GM18861 (cell line): ENCODE measurements at regions not wholly inside any gene's neighbourhood (a gene's known extent, or its start where the extent isn't known, plus 50 kb on each side); places are given as distances from the start of the nearest gene placed in this dataset.
"Not testable (repeated sequence)": the region's sequence is repeated elsewhere in the genome, so short reads cannot be mapped to it uniquely, and the experiment has no call there.

Source experiments
- ATAC-seq: cut with Tn5 transposase; IDR thresholded peaks from one replicate; pipeline ENCODE4 v1.9.1; 2021; ENCODE audit not compliant: unreplicated experiment

DNA sequence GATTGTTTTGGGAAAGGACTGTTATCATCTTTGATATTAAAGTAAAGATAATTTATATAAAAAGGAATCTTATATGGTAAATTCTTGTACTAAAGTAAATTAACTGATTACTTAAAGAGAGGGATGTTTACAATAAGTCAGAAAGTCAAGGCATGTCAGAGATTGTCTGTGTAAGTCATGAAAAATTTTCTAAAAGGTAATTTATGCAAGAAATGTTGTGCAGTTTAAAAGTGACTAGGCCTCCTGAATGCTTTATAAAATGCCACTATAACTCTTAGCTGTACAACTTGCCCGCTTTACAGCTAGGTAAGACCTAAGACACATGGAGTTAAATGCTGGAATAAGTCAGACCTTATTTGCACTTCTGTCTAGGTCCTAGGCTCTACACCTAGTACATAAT lies 692.9 kb downstream of the GBE1 start:
- no peak for ATAC-seq

DNA sequence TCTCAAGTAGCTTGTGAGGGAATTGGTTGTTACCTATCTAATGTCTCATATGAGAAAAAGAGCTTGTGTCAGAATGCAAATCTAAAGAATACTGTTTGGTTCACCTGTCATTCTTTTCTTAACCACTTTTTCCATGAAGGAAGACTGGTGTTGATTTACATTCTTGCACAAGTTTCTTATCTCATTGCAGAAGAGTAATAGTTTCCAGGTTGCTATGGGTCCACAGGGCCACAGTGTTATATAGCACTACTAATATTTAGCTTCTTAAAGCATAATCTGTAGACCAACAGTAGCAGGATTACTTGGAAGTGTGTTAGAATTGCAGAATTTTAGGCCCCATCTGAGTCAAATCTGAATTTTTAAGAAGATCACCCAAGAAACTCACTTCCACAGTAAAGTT lies 697.5 kb downstream of the GBE1 start:
- no peak for ATAC-seq

DNA sequence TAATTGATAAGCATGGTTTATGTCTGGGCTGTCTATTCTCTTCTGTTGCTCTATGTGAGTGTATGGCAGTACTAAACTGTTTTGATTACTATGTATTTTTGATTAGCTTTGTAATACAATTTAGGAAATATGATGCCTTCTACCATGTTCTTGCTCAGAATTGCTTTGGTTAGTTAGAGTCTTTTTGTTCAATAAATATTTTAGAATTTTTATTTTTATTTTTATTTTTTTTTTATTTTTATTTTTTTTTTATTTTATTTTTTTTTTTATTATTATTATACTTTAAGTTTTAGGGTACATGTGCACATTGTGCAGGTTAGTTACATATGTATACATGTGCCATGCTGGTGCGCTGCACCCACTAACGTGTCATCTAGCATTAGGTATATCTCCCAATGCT lies 710.3 kb downstream of the GBE1 start:
- ATAC-seq, result not testable (repeated sequence)

DNA sequence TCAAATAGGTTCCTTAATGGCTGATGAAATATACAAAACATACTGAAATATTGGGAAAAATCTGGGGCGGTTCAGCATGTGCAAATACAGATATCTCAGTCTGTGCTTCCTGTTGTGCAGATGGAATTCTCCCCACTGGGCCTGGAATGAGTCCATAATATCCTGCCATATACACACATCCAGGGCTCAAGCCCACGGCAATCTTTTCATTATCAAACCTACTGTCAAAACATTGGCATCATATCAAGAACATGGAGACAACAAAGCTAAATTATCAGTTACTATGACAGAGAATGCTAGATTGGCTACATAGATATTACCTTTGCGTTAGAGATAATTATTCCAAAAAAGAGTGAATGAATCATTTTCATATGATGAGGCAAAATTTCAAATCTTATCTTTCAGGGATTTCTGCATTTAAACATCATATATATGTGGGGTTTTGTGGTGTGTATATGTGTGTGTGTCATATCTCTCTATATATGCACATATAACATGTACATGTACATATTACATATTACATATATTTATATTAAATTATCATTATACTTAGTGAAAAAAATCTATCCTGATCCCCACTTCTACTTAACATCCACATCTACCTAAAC lies 713.3 kb downstream of the GBE1 start:
- ATAC-seq, result no peak

DNA sequence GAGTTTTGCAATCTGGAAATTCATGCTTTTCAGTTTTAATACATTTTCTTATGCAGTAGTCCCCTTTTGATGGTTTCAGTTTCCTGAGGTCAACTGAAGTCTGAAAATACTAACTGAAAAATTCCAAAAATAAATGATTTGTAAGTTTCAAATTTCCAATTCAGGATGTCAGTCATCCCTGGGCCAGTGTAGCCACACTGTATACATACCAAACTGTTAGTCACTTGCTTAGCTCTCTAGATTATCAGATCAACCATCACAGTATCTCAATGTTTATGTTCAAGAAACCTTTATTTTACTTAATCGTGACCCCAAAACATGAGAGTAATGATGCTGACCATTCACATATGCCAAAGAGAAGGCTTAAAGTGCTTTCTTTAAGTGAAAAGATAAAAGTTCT lies 715.5 kb downstream of the GBE1 start:
- ATAC-seq, result no peak

DNA sequence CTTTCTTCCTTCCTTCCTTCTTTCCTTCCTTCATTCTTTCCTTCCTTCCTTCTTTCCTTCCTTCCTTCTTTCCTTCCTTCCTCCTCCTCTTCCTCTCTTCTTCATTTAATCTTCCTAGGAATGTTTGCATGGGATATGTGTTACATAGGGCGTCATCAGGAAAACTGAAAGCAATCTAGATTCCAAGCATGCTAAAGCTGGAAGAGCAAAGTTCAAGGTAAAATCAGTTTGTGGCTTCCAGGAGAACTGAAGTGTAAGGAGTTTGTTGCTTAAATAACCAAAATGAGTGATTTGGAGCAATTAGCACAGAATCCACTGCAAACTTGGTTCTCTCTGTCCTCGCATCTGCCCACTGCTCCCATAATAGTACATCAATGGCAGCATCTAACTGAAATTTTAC lies 716.2 kb downstream of the GBE1 start:
- no peak for ATAC-seq

DNA sequence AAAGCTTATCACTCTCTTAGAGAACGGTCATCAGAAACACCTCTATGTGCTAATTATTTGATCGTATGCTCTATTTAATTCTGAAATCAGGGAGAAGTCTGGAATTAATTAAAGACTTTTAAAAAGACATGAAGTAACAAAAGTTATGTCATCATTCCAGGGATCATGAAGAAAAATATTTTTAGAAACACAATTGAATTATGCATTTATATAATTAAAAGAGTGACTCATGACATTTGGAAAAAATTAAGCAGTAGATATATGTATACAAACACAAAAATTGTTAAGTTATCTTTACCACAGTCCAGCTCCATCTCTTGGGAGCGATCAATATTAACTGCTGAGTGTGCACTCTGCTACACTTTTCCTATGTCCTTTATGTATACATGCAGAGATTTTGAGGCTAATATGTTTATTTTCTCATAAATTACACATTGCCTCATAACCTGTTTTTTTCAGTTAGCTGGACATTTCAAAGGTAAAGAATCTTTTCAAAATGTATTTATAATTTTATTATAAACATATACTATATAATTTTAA lies 717.7 kb downstream of the GBE1 start:
- no peak for ATAC-seq

DNA sequence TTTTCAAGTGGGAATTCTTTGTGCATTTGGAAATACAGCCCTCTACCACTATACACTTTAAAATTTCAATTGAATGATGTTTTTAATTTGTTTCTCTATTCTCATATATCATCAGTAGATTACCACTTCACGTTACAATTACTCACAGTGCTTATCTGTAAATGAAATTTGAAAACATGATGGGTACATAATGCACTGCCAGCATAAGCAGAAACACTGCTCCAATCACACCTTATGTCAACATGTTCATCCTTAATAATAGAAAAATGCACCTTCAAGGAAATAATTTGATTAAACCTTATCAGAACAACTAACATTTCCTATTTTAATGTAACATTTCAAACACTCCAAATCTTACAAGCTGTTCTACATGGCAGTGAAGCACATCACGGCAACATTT lies 718.4 kb downstream of the GBE1 start:
- no peak for ATAC-seq

DNA sequence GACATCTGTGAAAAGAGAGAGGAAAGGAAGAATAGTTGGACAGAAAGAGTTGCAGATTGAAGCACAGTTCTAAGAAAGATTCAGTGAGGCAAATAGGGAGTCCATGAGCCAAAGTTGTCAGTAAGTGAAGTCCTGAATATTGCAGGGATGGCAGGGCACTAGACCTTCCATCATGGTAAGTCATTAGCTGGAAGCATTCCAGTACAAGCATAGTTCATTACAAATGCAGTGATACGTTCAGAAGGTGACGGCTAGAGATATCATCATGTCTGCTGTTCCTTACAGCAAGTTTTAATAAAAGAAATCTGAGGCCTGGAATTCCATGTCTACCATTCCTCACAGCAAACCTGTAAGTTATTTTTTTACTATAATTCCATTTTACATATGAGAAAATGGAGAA lies 720.1 kb downstream of the GBE1 start:
- ATAC-seq, result no peak

DNA sequence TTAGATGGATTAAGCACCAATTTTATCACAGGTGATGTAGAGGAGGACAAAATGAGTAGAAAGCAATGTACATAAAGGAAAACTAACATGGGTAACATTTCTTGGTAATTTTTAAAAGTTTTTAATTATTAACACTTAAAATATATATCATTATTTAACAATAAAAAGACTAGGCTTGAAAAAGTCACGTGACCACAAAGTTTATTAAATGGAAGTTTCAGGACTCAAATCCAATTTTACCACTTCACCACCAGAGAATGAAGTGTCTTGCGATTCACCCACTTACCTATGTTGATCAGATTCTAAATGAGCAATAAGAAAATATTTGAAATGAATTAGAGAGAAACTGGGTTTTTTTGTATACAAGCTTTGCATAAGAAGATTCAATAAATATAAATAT lies 721.3 kb downstream of the GBE1 start:
- ATAC-seq, result no peak

DNA sequence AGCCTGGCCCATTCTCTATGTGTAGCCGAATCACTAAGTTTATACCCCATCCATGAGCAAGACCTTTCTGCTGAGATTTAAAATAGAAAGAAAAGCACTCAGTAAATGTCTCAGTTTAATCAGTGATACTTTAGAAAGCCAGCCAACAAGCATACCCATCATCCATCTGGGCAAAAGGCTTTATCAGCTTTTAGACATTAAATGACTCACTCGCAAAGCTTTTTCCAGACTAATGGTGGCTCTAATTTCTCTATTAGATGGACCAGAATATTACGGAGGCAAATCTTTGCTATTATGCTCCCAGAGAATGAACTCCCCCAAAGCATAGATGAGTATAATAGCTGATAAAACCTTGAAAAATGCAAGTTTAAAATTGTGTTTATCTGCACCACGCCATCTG lies 727.8 kb downstream of the GBE1 start:
- ATAC-seq, result no peak

DNA sequence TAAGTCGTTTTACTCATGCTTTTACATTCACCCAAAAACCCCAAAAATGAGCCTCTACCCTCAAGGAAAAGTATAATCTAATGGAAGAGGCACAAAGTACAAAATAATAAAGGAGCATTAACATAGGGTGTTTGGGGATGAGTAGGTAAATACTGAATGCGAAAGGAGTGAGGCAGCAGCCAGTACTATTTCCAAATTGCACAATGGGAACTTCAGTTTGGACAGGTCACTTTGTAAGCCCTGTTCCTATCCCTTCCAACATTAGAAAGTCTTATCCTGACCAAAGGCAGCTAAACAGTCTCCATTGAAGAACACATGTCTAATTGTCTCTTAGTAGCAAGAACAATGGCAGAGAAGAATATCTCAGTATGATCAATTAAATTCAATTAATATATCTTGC lies 728.3 kb downstream of the GBE1 start:
- ATAC-seq, result no peak

DNA sequence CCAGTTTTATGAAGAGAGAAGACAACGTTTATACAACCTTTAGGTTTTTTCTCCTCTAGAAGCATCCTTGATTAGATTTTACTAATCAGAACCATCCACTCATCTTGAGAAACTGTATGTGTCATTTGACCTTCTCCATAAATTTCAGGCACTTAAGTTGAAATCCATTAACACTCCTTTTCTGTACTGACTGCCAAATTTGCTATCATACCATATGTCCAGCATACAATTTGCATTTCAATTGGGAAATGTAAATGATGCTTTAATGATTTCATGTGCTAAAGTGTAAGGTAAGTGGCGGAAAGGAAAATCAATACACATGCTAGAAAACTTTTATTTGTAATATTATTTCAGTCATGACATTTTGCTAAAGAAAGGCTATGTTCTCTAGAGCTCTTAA lies 731.6 kb downstream of the GBE1 start:
- no peak for ATAC-seq

DNA sequence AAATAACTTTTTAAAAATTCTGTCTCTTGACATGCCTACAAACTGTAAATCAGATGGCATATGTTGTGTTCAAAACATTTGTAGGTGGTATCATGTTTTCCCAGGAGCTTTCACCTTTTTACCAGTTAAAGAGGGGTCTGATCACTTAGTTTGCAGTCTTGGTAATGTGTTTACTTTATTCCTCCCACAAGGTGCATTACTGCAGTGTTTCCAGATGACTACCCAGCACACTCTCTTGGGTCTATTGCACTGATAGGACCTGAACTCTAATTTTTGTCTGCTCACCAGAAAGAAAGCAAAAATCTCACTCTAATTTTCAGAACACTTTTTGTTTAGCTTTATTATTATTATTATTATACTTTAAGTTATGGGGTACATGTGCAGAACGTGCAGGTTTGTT lies 734.1 kb downstream of the GBE1 start:
- ATAC-seq, result no peak

DNA sequence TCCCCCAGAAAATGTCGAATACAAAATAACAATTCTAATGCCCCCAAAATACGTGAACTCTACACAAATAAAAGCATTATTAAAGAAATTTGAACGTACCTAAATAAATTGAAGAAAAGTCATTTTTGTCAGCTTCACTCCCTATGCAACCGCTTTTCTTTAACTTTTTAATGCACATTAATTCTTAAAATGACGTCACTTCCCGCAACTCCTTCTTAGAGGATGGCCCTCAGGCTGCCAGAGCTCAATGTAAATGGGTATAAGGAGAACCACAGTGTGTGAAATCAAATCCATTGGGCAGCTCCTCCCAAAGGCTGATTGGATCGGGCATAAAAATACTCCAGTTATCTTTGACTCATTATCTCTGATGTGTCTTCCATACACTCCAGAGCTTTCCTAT lies 736.9 kb downstream of the GBE1 start:
- no peak for ATAC-seq

DNA sequence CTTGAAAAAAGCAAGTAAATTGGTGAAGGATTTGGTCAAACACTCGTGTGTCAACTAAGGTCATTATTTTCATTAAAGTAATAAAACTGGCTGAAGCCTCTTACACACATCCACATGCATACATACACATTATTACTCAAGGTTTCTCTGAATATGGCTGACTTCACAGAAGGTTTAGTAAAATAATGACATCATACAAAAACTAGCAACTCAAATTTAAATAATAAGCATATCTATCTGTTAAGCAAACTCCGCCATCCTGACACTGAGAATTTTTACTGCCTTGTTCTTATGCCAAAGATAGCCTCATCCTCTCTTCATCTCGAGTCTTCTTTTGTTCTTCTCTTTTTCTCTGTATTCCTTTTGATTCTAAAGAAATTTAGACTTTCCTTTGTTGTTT lies 739.1 kb downstream of the GBE1 start:
- ATAC-seq, result no peak

DNA sequence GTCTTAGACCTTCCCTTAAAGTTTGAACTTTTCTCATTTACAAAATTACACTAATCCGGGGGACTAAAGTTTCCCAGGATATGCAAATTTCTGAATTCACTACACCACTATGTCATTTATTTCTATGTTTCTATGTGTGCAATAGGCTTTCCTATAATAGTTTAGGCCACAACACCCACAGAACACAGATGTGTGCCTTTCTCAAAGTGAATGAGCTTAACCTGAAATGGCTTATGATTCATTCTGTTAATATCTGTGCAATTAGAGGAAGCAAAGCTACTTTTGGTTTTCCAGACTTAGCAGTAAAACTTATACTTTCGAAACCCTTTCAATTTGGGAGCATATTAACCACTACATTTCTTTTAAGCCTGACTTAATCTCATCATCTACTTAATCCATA lies 748.1 kb downstream of the GBE1 start:
- ATAC-seq, result peak; percentile 48

DNA sequence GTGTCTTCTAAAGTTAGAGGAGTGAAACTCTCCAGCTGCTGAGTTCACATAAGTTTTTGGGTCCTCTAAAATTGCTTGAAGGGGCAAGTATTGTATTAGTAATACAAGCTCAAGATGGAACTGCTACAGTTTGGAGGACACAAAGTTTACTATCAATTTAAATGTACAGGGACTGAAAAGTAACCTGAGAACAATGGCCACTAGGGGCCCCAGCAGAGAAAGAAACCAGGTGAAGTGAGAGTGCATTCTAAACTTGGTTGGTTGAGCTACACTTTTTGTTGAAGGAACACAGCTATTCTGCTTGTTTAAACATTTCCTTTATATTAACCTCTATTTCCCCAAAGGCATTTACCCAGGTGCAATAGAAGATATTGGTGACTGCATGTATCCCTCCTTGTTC lies 755.5 kb downstream of the GBE1 start:
- no peak for ATAC-seq

DNA sequence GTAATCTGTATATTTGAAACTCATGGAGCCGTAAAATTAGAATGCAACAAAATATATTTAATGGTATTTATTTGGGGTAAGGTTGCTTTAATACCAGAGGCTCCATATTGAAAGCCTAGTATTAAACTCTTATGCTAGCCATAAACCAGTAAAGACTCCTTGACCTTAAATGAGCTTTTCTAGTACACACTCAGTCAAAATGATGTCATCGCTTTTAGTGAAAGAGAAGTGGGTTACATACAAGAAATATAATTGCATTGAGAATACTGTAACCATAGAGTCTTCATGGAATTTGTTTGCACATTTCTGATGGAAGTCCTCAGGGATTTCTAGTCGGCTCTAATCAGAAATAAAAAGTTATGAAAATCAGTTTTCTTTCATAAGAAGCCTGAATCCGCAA lies 757.6 kb downstream of the GBE1 start:
- ATAC-seq, result no peak

DNA sequence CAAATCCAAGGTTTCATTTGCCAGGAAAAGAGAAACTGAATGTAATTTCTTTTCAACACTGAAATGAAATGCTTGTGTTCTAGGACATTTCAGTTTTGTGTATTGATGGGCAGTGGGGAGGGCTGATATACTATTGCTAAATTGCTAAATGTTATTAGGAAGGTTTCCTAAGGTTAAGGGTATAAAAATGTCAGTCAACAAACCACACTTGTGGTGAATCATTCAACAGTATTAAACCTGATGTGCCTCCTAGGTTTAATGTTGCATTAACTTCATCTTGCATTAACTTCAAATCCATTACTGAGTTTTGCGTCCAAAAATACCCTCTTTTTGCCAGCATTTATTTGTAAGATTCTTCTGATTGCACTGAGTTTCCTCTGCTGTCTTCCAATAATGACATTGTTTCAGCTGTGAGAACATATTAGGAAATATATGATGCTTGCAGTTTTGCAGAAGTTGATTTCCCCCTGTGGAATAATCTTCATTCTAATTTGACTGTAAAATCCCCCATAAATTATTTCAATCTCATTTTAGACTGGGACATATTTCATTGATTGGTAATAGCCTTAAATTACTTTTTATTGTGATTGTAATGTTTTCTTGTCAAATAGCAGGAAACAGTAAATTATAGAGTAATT lies 758.3 kb downstream of the GBE1 start:
- ATAC-seq, result no peak

DNA sequence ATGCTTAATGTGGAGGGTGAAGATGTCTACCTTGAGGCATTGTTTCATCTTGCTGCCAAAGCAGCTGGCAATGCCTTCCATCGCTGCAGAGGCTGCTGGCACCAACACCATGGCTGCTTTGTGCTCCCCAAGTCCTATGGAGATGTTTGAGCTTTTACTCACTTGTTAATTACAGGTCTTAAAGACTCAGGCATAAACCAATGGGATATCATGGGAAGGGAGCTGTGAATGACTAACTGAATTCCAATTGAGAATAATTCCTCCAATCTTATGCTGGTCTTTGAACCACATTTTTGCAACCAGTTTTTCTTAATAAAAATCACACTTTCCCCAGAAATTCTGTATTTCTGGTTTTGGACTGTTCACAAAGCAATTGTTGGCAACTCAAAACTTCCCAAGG lies 762.0 kb downstream of the GBE1 start:
- no peak for ATAC-seq

DNA sequence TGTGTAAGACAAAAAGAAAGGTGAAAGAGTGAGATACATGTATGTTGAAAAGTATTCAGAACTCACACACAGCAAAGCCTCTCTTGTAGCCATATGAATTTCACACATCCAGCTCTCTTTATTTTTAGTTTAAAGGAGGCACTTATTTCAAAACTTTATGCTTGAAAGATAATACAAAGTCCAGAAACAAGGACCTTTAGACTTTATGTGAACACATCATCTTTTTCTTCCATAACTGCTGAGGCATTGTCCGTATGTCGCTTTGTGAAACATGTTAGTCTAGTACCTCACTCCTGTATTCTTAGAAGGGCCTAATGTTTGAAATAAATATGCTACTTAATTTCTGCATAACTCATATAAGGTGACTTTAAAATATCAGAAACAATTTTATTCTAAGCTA lies 763.4 kb downstream of the GBE1 start:
- no peak for ATAC-seq

DNA sequence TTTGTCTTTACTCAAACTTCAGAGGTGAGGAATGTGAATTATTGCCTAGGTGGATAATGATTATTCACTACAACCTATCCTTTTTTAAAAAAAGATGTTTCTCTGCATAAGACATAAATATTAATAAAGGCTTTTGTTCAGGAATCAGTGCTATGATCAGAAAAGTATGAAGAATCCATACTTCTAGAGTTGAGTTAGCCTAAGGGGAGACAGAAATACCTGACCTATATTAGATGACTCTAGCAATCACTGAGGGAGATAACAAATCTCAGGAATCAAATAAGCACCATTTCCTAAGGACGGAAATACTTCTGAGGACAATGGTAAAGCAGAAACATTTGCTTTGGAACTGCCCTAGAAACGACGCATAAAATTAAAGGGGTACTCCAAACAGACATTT lies 763.8 kb downstream of the GBE1 start:
- no peak for ATAC-seq
